ENCODE measurements at regions not wholly inside any gene's neighbourhood (a gene's known extent, or its start where the extent isn't known, plus 50 kb on each side); places are given as distances from the start of the nearest gene placed in this dataset.

GRCh38 chr5:169393907-169394306 lies 93.0 kb upstream of the SLIT3 start:
- Histone ChIP-seq H3K4ac (replicated peaks; ENCODE audit: insufficient read length, low read depth, low read length) (no peak overlapping the region), H4K20me1 (replicated peaks in 1 of 2; ENCODE audit: control insufficient read depth in 1 of 2, insufficient read depth in 2 of 2, low read length in 2 of 2) (no peaks in the 10 kb centered on the region), H3K23ac (ENCODE audit: insufficient read length) (no peak overlapping the region), H3K4me3 (ENCODE audit: extremely low read depth in 1 of 4, insufficient read depth in 2 of 4, low read depth in 3 of 4, low read length in 4 of 4) (no peak overlapping the region), H3K4me2 (ENCODE audit: insufficient read depth in 1 of 2, low read depth in 2 of 2, low read length in 2 of 2) (no peak overlapping the region), H3K4me1 (replicated peaks in 1 of 4; ENCODE audit: control insufficient read depth in 3 of 4, insufficient read depth in 4 of 4, low read length in 3 of 4) (no peaks in the 10 kb centered on the region), H2AK5ac (ENCODE audit: low read depth, low read length) (no peak overlapping the region), H3K9me3 (ENCODE audit: insufficient read depth in 2 of 2, low read depth in 1 of 2, low read length in 1 of 2) (peaks cover 0 to 5% of the 10 kb centered on the region in 2 experiments; a peak in 2 of 4 replicates), H3K79me1 (ENCODE audit: low read depth, low read length) (no peaks in the 10 kb centered on the region), H3K56ac (replicated peaks; ENCODE audit: insufficient read length, low read depth, low read length) (no peak overlapping the region), H3K27ac (ENCODE audit: low read depth, low read length) (no peak overlapping the region), H2BK120ac (replicated peaks; ENCODE audit: low read depth, low read length) (no peak overlapping the region), H4K8ac (ENCODE audit: extremely low read depth, insufficient read depth, low read length) (no peak overlapping the region), H3K14ac (ENCODE audit: insufficient read length) (no peak overlapping the region), H3K36me3 (ENCODE audit: control insufficient read depth in 2 of 4, insufficient read depth in 4 of 4, low read length in 3 of 4) (no peaks in the 10 kb centered on the region), H2BK5ac (ENCODE audit: low read depth, low read length) (no peak overlapping the region), H3K18ac (ENCODE audit: extremely low read depth, low read length) (no peak overlapping the region), H2BK15ac (ENCODE audit: low read length) (no peak overlapping the region), H3K9ac (replicated peaks in 1 of 4; ENCODE audit: extremely low read depth in 1 of 4, low read depth in 3 of 4, low read length in 3 of 4) (no peak overlapping the region), H2BK20ac (ENCODE audit: low read length) (no peak overlapping the region), H4K91ac (replicated peaks; ENCODE audit: insufficient read length, low read length) (no peak overlapping the region), H3K27me3 (replicated peaks in 1 of 4; ENCODE audit: control insufficient read depth in 3 of 4, extremely low read depth in 1 of 4, insufficient read depth in 3 of 4, low read length in 3 of 4) (no peaks in the 10 kb centered on the region), H2AFZ (ENCODE audit: low read length) (no peak overlapping the region), H3K23me2 (ENCODE audit: low read depth, low read length) (no peaks in the 10 kb centered on the region), H4K5ac (ENCODE audit: insufficient read length, low read depth, low read length) (no peak overlapping the region), H3K79me2 (ENCODE audit: control insufficient read depth in 1 of 2, insufficient read depth in 2 of 2, low read length in 2 of 2) (no peaks in the 10 kb centered on the region), H2BK12ac (ENCODE audit: low read depth, low read length) (no peak overlapping the region)
- WGBS, 2 experiments (ENCODE audit: extremely low coverage in 1 of 2, insufficient coverage in 1 of 2, insufficient read length in 1 of 2, insufficient replicate concordance in 2 of 2, low coverage in 1 of 2, low lambda C conversion rate in 2 of 2, missing lambda C conversion rate in 1 of 2) = 89% methylated on average over 1 of the region's 1 CpG; no CpG with 5 or more reads in 1 of the 2 experiments
- ChIA-PET POLR2A (ENCODE audit: partially characterized antibody) (no interaction called here), CTCF (ENCODE audit: partially characterized antibody) (no interaction called here)
- DNase-seq (ENCODE audit: low read depth in 1 of 2, low spot score in 2 of 2) (no peak), FAIRE-seq (no peak)
- no peak for TF ChIP-seq POU5F1 (IDR thresholded peaks at IDR 0.05; ENCODE audit: low read depth, low read length)
- no peak for TF ChIP-seq SIRT6 (IDR thresholded peaks at IDR 0.05; ENCODE audit: low read length)
- TF ChIP-seq RXRA (IDR thresholded peaks at IDR 0.05; ENCODE audit: insufficient read depth, low read depth, low read length) = no peak
- no peak for TF ChIP-seq JUN (IDR thresholded peaks at IDR 0.05; ENCODE audit: low read depth, low read length)
- no peak for TF ChIP-seq EZH2 (IDR thresholded peaks at IDR 0.05; ENCODE audit: low read depth, low read length, severe bottlenecking)

Measured in H1 (cell line).